Muscle layer of duodenum (tissue), 2 donors: ENCODE measurements at regions not wholly inside any gene's neighbourhood (a gene's known extent, or its start where the extent isn't known, plus 50 kb on each side); places are given as distances from the start of the nearest gene placed in this dataset.

ENCODE experiments used
- H3K27ac ChIP-seq: one replicate; pipeline ENCODE4 v1.7.0; 2013; ENCODE audit warnings: mild to moderate bottlenecking, low read length
- H3K27me3 ChIP-seq: one replicate; pipeline ENCODE4 v1.7.0; 2013; ENCODE audit warnings: low read depth, mild to moderate bottlenecking, control low read depth, low read length
- H3K36me3 ChIP-seq, 2 donors: one replicate each; pipeline ENCODE4 v1.7.0; 2013; ENCODE audit warnings: low read length in 2 of 2, control low read depth in 1 of 2, mild to moderate bottlenecking in 1 of 2; ENCODE audit not compliant: insufficient read depth in 2 of 2, control insufficient read depth in 1 of 2
- H3K4me1 ChIP-seq, 2 donors: one replicate each; pipeline ENCODE4 v1.7.0; 2013; ENCODE audit warnings: low read length in 2 of 2, mild to moderate bottlenecking in 2 of 2, control low read depth in 1 of 2, moderate library complexity in 1 of 2; ENCODE audit not compliant: insufficient read depth in 2 of 2, control insufficient read depth in 1 of 2
- H3K4me3 ChIP-seq, 2 donors: one replicate each; pipeline ENCODE4 v1.7.0; 2013; ENCODE audit warnings: low read length in 2 of 2, low read depth in 1 of 2, mild to moderate bottlenecking in 1 of 2
- H3K9me3 ChIP-seq, 2 donors: one replicate each; pipeline ENCODE4 v1.7.0; 2013; ENCODE audit warnings: low read length in 2 of 2, control low read depth in 1 of 2, mild to moderate bottlenecking in 1 of 2; ENCODE audit not compliant: control insufficient read depth in 1 of 2
- donor health status: healthy.

DNA sequence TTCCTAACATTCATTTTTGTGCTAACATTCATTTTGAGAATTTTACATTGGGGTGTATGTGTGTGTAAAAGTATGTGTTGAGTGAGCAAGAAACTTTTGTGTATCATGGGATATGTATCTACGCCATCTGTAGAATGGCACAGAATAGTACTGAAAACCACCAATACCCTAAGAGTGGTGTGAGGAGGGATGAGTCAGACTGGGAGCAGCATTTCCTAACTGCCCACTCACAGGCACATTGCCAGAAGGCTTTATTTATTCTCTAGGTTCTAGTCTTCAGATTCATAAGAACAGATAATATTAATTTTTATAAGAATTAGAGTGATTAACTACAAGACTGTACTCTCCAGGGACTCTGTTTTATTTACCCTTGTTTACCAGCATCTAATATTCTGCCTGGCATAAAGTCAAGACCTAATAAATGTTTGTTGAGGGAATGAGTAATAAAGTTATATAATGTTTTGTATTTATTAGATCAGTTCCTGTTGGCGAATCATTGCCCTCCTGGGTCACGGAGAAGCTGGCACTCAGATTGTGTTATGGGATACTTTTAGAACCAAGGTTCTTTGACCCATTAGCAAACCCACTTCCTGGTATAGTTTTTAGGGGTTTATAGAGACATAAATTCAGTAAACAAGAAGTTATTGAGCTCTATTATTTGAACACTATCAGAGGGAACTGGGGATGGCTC, 159.1 kb upstream of the PPP2R2B start:
- Histone ChIP-seq H3K27me3 (no peaks in the 10 kb centered on the region), H3K4me3 (no peak overlapping the region), H3K4me1 (no peaks in the 10 kb centered on the region), H3K36me3 (no peaks in the 10 kb centered on the region), H3K27ac (no peak overlapping the region), H3K9me3 (no peaks in the 10 kb centered on the region)

DNA sequence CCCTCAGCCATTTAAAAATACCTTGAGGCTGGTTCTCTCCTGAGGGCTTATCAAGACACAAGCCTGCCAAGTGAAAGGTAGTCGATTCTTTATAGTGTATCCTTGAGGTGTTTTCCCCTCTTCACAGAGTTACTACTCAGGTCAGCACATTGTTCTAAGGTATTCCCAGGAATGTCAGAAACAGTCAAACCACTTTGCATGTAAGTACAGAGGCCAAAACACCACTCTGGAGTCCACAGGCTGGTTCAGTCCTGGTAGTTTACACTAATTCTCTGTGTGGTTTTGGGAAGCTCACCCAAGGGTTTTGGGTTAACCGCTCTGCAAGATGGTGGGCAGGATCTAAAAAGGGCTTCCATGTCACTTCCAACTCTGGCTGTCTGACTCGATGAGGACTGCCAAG, 162.3 kb upstream of the PPP2R2B start:
- Histone ChIP-seq H3K36me3 (no peaks in the 10 kb centered on the region), H3K27ac (no peak overlapping the region), H3K27me3 (no peaks in the 10 kb centered on the region), H3K4me1 (peaks cover 0 to 5% of the 10 kb centered on the region in 2 donors), H3K4me3 (no peak overlapping the region), H3K9me3 (no peaks in the 10 kb centered on the region)

- Histone ChIP-seq H3K4me3 (no peak overlapping the region), H3K4me1 (peaks cover 0 to 5% of the 10 kb centered on the region in 2 donors), H3K9me3 (no peaks in the 10 kb centered on the region), H3K27ac (no peak overlapping the region), H3K36me3 (no peaks in the 10 kb centered on the region), H3K27me3 (no peaks in the 10 kb centered on the region)
Measured at GRCh38 chr5:147044572-147045273, 166.2 kb upstream of the PPP2R2B start.

- no peaks in the 10 kb centered on the region for H3K27me3 ChIP-seq
- H3K36me3 ChIP-seq = no peaks in the 10 kb centered on the region
- no peak overlapping the region for H3K4me3 ChIP-seq
- no peaks in the 10 kb centered on the region for H3K9me3 ChIP-seq
- no peak overlapping the region for H3K27ac ChIP-seq
- H3K4me1 ChIP-seq = peaks cover 0 to 5% of the 10 kb centered on the region in 2 donors
Measured at GRCh38 chr5:147045290-147045689, 166.7 kb upstream of the PPP2R2B start.

- H3K27ac ChIP-seq = no peak overlapping the region
- H3K36me3 ChIP-seq = no peaks in the 10 kb centered on the region
- H3K4me1 ChIP-seq = peaks cover 0 to 5% of the 10 kb centered on the region in 2 donors
- no peaks in the 10 kb centered on the region for H3K9me3 ChIP-seq
- no peak overlapping the region for H3K4me3 ChIP-seq
- H3K27me3 ChIP-seq = no peaks in the 10 kb centered on the region
Measured at GRCh38 chr5:147046281-147046680, 167.7 kb upstream of the PPP2R2B start.

DNA sequence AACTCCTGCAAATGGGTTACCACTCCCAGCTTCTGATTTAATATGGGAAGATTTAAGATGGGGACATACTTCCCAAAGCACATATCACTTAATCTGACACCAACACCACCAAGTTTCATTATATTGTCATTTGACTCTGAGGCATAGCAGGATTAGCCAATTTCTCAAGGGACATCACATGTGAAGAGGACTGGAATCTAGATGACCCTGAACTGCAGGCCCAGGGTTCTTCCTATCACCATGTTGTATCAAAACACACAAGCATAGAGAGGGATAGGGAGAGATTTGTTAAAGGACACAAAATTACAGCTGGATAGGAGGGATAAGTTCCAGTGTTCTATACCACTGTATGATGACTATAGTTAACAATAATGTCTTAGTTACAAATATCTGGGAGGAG, 168.3 kb upstream of the PPP2R2B start:
- no peaks in the 10 kb centered on the region for H3K27me3 ChIP-seq
- H3K36me3 ChIP-seq = no peaks in the 10 kb centered on the region
- no peak overlapping the region for H3K4me3 ChIP-seq
- peaks cover 0 to 5% of the 10 kb centered on the region in 2 donors for H3K4me1 ChIP-seq
- H3K9me3 ChIP-seq = no peaks in the 10 kb centered on the region
- no peak overlapping the region for H3K27ac ChIP-seq

- Histone ChIP-seq H3K4me3 (no peak overlapping the region), H3K36me3 (no peaks in the 10 kb centered on the region), H3K9me3 (no peaks in the 10 kb centered on the region), H3K27ac (no peak overlapping the region), H3K4me1 (no peaks in the 10 kb centered on the region), H3K27me3 (no peaks in the 10 kb centered on the region)
Measured at GRCh38 chr5:147049764-147050163, 171.2 kb upstream of the PPP2R2B start.

DNA sequence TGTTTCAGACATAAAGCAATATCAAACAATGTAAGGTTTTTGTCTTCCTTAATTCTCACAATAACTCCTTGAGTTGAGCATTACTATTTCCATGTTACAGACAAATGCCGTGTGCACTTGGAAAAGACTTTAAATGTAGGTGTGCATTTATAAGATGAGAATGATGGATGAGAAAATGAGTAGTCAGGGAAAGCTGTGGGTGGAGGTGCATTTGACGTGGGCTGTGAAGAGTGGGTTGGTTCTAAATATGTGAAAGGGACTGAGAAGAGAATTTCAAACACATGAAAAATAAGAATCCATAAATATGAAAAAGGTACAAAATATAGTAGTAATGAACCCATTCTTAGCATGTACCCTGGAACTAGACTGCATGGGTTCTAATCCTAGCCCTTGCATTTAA, 171.6 kb upstream of the PPP2R2B start:
- Histone ChIP-seq H3K4me1 (no peaks in the 10 kb centered on the region), H3K27me3 (no peaks in the 10 kb centered on the region), H3K9me3 (no peaks in the 10 kb centered on the region), H3K27ac (no peak overlapping the region), H3K4me3 (no peak overlapping the region), H3K36me3 (no peaks in the 10 kb centered on the region)

DNA sequence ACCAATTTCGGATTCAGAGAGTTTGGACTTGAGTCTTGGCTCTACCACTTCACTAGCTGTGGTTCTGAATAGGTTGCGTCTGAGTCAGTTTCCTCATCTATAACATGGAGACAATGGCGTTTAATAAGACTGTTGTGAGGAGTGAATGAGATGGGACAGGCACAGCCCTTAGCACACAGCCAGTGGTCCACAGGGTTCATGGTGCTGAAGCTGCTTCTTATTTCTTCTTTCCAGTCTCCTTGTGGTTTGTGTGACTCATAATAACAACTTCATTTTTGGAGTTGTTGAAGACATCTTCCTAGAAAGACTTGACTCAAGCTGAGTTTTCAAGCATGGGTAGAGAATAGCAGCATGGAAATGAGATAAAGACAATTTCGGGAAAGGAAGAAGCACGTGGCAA, 172.6 kb upstream of the PPP2R2B start:
- no peaks in the 10 kb centered on the region for H3K36me3 ChIP-seq
- no peaks in the 10 kb centered on the region for H3K9me3 ChIP-seq
- no peaks in the 10 kb centered on the region for H3K4me1 ChIP-seq
- no peaks in the 10 kb centered on the region for H3K27me3 ChIP-seq
- no peak overlapping the region for H3K4me3 ChIP-seq
- H3K27ac ChIP-seq = no peak overlapping the region

- H3K27ac ChIP-seq = no peak overlapping the region
- no peak overlapping the region for H3K4me3 ChIP-seq
- no peaks in the 10 kb centered on the region for H3K36me3 ChIP-seq
- H3K4me1 ChIP-seq = no peaks in the 10 kb centered on the region
- no peaks in the 10 kb centered on the region for H3K9me3 ChIP-seq
- H3K27me3 ChIP-seq = no peaks in the 10 kb centered on the region
Measured at GRCh38 chr5:147052519-147052918, 174.0 kb upstream of the PPP2R2B start.

GRCh38 chr5:147055089-147055826, 176.7 kb upstream of the PPP2R2B start:
- H3K4me1 ChIP-seq = no peaks in the 10 kb centered on the region
- no peak overlapping the region for H3K4me3 ChIP-seq
- H3K36me3 ChIP-seq = no peaks in the 10 kb centered on the region

More at GRCh38 chr5:147055089-147055826, 176.7 kb upstream of the PPP2R2B start:
- H3K9me3 ChIP-seq = no peaks in the 10 kb centered on the region
- no peak overlapping the region for H3K27ac ChIP-seq
- no peaks in the 10 kb centered on the region for H3K27me3 ChIP-seq
